DMS114 treated with DMSO at 0.1 percent for 48 hours (cell line): ENCODE measurements at regions not wholly inside any gene's neighbourhood (a gene's known extent, or its start where the extent isn't known, plus 50 kb on each side); places are given as distances from the start of the nearest gene placed in this dataset.

ENCODE experiments used
- DNase-seq: peaks from one replicate; lab custom pipeline; 2025; ENCODE audit not compliant: unreplicated experiment; lab: John Stamatoyannopoulos, UW

DNA sequence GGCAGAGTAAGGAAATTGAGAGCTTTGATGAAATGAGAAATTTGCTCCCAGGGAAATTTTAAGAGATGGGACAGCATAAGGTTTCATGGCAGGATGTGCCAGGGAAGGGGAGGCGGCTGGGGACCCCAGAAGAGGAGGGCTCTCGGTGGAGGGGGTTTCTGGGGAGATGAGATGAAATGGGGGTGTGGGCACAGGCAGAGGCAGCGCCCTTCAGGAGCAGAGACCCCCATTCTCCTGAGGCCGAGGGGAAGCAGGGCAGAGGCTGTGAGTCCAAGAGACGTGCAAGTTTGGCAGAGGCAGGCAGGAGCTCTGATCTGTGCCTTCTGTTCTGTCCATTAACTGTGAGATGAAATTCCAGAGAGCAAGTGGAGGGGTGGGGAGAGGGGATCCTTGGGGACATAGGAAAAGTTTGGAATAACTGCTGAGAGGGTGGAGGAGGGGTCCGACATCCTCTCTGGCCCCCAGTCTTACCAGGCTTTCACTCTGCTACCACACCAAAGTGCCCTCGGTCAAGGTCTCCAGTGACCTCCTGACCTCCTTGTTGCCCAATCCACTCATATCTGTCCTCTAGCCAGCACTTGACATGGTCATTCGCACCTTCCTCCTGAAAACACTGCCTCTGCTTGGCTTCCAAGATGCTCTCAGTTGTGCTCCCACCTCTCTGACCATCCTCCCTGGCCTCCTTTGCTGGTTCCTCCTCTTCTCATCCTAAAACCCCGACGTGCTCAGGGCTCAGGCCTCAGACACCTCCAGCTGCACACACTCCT, 108.1 kb upstream of the MVB12B start:
- no peak for DNase-seq

DNA sequence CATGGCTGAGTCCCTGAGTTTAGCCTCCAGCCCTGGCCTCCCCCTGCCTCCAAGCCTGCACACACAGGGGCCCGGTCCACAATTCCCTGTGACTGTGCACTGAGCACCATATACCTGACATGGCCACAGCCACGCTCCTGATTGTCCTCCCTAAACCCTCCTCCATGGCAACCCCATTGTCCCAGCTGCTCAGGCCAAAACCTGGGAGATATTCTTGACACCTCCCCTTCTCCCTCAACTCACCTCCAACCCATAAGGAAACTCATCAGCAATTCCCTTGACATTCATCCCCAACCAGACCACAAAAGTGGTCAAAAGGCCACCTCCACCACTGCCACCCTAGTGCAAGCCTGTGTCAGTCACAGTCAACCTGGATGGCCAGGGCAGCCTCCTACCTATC, 107.5 kb upstream of the MVB12B start:
- no peak for DNase-seq

DNA sequence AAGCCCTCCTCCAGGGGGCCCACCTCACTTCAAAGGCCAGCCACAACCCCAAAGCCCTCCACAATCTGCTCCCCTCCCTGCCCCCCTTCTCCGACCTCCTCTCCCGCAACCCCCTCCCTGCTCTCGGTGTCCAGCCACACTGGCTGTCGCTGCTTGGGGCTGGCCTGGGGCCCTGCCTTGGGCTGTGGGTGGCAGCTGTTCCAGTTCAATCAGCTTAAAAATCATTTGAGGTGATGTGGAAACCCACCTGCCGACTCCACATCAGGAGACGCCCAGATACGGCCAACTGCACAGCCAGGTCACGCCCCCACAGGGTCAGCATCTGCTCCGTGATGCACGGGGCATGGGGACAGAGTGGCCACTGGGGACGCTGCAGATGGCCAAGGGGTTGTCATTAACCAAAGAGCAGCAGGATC, 107.0 kb upstream of the MVB12B start:
- DNase-seq: no peak

DNA sequence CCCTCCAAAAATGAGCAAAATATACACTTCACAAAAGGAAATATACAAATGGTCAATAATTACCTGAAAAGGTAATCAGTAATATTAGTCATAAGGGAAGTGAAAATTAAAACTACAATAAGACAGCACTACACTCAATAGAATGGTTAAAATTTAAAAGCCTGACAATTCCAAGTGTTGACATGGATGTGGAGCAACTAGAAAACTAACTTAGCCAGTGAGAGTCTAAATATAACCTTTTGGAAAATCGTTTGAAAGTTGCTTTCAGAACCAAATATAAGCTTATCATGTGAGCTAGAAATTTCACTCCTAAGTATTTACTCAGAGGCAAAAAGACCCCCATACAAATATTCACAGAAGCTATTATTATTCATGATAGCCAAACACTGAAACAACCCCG, 105.1 kb upstream of the MVB12B start:
- DNase-seq: no peak

DNA sequence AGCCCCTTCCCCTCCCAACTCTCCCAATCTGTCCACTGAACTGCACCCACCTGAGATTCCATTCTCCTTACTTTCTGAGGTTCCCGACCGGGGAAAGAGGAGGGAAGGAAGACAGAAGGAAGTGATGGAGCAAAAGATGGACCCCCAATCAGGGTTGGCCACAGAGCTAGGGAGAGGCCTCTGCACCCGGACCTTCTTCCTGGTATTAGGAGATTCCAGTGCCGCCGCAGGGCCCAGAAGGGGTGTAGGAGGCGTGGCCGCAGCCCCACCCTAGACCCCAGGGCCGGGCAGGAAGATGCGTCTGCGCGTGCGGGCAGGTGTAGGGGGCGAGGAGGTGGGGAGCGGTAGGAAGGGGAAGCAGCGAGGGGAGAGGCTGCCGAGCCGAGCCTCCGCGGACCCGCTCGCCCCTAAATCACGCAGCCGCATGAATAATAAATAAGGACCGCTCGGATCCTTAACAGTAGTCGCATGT, 104.2 kb upstream of the MVB12B start:
- no peak for DNase-seq

DNA sequence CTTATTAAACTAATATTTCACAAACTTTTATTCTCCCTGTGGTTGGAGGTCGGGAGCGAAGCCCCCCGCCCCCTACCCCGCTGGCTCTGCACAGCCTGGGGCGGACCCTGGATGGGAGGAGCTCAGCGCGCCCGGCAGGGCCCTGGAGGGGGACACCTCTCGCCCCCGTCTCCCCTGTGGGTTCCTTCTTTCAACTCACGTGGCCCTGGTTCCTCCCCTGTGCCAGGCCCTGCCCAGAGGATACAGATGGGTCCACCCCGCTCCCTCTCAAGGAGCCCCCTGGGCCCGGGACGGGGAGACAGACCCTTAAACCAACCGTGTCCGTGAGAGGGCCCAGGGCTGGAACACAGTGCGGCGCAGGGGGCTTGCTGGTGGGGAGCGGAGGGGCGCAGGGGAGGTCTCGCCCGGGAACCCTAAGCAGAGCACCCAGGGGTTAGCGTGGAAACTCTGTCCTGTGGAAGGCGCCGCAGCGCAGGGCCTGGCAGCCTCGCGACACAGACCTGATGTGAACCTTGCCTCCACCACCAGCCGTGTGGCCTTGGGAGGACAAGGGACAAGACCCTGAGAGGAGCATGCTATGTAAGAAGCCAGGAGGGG, 103.7 kb upstream of the MVB12B start:
- no peak for DNase-seq

DNA sequence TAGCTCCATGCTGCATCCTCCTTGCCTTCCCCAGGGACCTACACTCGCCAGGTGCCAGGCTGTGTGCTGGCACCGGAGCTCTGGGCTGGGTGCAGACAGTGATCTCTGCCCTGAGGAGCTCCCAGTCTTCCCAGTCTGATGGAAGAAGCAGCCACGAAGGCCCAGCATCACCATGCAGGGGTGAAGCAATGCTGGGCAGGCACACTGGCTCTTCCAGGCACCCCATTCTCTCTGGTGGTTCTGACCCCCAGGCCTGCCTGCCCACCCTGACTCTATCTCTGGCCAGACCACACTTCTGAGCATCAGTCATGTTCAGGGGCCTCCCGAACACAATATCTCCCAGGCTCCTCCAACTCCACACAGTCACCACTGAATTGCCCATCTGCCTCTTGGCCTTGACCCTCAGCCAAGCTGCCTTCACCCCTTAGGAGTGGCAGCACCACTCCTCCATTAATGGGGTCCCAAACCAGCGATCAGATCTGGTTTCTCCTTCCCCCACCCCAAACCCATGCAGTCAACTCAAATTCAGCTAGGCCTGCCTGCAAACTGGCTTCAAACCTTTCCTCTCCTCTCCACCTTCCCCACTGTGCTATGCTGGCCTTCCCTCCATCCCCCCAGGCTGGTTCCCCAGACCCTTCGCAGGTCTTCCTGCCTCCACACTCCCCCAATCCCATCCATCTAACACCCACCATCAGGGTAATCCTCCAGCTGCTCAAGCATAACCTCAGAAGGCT, 102.7 kb upstream of the MVB12B start:
- DNase-seq: no peak

DNA sequence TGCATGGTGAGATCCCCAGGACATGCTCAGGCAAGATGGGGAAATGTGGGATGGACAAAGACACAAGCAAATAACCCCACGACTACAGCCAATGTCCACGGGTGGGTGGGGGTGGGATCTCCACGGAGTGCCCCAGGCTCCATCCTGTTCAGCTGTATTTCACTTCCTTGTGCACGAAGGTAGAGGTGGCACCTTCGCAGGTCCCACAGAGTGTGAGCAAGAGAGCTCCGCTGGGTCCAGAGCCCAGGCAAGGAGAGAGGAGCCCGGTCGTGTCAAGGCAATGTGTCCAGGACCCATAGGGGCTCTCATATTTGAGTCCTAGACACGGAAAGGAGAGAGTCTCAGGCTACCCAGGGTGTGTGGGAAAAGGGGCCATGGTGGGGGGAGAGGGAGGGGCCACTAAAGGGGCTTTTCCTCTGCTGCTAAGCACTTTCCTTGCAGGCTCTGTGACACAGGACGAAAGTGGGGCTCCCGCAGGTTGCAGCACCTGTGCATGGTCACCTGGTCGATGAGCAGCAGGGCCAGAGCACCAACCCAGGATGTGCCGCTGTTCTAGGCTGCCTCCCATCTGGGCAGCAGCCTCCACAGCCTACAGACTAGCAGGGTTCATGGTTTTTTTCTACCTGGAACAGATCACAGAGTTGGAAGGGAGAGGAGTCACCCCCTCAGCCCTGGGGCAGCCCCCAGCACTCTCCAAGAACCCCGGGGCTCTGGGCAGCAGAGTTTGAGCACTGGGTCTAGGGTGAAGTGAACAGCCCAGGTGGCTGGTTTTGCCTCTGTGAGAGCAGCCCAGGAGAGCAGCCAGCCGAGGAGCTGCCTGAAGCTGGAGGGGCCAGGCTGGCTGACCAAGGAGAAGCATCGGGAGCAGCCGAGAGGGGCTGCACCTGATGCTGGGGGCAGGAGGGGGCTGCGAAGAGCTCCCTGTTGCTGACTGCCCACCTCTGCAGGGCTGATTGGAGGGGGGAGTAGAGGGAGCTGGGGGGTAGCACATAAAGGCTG, 100.7 kb upstream of the MVB12B start:
- no peak for DNase-seq

DNA sequence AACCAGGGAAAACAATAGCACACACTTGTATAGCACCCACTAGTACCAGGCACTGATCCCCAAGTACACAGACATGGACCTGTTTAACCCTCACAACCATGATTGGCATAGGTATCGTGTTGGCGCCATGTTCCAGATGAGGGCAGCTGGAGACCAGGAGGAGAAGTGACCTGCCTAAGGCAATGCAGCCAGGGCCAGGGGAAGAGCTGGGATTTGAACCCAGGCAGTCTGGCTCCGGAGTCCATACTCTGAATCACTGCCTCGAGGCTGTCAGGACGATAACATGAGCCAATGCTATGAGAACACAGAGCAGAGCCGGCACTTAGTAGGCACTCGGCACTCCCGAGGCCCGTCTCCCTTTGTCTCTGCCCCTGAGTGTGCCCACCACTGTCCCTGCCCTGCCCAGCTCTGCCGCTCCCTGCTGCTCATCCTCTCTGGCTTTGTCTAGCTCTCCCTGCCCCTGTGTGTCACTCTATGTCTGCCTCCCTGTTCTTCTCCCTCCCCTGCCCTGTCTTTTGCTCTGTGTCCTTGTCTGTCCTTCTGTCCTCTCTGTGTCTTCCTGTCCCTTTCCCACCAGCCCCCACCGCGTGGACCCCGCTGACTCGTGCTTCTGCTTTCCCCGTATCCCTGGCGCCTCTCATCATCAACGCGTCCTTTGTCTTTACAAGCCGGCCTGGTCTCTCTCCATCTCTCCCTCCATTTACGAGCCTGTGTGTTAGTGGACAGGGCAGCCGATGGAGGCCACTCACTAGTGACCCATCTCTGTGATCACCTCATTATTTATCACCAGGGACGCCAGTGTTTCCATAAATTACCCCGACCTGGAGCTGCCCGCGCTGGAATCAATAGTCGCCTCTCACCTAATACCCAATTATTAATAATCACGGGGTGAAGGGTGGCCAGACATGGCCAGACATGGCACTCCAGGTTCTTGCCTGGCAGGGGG, 99.4 kb upstream of the MVB12B start:
- DNase-seq: no peak

DNA sequence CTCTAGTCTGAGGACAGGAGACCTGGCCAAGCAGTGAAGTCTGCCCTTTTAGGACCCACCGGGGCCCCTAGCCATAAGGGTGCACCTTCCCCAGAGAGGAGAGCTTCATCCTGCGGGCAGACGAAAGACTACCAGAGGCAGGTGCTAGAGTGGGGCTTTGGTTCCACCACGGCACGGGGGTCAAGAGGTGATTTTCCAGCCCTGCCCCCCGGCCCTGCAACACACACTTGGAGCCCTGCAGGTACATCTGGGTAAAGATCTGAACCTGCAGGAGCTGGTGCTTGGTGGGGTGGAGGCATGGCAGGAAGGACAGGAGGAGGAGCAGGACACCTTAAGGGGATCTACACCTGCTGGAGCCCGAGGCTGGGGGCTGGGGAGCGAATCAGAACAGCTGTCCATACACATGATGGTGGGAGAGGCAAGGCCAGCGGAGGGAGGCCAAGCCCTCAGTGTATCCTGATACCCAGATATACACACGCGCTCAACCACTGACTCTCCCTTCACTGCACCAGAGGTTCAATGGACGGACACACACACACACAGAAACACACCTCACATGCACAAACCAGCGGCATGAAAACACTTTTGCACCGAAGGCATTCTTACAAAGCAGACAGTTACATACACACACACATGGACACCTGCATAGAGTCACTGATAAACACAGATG, 98.4 kb upstream of the MVB12B start:
- no peak for DNase-seq

DNA sequence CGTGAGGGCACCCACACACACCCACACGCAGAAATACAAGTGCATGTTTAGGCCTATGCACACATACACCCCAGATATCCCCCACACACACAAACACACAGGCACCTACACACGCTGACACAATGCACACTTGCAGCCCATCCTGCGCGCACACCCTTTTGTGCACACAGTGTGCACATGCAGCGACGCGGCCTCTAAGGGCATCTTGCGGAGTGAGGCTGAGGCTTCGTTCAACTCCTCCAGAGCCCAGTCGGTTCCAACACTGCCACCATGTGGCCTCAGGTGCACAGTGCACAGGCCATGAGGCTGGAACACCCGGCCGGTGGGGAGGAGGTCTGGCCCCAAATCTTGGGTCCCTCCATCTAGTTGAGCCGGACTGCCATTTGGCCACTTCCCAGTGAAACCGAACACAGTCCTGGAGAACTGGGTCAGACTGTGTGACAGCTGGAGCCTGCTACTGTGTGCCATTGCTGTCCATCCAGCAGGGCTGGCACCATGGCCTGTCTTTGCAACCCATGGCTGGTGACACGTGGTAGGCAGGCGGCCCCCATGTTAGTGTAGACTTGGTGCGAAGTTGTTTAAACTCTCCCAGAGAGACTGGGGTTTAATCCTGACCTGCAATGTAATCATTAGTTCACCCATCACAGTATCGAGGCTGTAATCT, 97.7 kb upstream of the MVB12B start:
- DNase-seq: peak; percentile 38

DNA sequence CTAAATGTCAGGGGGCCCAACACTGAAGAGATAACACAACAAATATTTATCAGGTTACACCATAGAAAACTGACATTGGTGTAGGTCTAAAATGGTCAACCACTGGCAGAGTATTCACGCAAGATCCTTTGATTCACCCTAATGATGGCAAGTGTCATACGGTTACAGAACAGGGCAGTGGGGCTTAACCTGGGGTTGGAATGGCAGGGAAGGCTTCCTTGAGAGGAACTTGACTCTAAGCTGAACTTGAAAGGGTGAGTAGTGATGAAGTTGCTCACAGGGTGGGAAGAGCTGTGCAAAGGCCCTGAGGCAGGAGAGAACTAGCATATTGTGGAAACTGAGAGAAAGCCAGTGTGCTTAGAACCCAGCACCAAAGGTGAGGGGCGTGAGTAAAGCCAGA, 97.1 kb upstream of the MVB12B start:
- no peak for DNase-seq

DNA sequence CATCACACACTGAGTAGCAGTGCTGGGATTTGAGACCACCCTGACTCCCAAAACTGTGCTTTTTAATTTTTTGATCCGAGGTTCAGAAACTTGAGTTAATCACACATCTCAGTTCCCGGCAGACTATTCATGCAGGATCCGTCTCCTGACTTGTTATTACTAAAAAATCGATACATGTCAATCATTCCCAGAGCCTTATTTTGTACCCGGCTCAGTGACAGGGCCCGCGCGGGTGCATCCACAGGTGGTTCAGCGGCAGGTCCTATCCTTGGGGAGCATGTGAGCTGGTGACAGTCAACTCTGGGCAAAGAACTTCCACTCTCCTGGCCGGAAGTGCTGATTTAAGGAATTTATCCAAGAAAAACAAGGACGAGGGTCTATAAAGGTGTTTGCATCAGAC, 95.9 kb upstream of the MVB12B start:
- no peak for DNase-seq

DNA sequence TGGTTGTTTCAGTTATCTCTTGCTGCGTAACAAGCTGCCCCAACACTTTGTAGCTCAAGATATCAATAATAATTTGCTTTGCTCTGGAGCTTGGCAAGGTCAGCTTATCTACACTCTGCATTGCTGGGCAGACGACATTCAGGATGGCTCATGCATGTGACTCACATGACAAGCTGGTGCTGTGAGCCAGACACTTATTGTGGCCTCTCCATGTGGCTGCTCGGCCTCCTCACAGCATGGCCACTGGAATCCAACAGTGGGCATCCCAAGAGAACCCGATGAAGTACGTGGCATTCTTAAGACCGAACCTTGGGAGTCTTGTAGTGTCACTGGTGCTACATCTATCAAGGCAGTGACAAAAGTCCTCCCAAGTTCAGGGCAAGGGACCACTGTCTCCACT, 94.2 kb upstream of the MVB12B start:
- no peak for DNase-seq

DNA sequence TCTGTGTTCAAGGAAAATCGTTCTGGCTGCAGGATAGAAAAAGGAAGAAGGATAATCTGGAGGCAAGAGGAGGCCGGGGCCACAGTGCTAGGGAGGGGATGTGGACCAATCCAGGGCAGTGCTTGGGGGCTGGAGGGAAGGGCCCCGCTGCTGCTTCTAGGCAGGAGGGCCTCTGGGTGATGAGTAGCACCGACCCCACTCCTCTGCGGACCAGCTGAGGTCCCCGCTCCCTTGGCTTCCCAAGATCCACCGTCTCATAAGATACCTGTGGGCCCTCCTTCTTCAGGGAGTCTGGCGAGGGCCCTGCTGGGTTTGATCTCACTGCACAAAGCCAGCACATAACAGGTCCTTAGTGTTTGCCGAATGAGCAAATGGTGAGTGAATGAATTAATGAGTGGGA, 93.5 kb upstream of the MVB12B start:
- DNase-seq: no peak

DNA sequence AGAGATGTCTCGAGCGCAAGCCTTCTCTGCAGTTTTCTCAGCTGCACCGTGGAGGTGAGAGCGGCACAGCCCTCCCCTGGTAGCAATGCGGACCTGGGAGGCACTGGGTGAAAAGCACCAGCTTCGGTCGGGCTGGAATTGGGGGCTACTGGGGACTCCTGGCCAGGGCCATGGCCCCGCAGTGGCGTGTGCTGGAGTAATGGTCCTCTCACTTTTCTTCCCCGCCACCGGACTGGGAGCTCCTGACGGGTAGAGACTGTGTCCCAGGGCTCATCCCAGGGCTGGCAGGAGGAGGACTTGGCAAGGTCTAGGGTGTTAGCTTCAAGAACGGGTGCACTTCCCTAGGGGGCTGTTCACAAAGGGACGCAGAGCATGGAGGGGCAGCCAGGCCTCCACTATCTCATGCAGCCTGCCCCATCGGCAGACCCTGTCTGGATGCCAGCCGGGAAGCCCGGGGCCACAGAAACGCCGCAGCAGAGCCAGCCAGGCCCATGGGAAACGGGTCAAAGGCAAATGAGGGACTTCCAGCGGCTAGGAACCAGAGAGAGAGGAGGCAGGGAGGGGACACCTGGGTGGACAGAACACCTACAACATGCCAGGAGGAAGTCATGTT, 92.6 kb upstream of the MVB12B start:
- no peak for DNase-seq

DNA sequence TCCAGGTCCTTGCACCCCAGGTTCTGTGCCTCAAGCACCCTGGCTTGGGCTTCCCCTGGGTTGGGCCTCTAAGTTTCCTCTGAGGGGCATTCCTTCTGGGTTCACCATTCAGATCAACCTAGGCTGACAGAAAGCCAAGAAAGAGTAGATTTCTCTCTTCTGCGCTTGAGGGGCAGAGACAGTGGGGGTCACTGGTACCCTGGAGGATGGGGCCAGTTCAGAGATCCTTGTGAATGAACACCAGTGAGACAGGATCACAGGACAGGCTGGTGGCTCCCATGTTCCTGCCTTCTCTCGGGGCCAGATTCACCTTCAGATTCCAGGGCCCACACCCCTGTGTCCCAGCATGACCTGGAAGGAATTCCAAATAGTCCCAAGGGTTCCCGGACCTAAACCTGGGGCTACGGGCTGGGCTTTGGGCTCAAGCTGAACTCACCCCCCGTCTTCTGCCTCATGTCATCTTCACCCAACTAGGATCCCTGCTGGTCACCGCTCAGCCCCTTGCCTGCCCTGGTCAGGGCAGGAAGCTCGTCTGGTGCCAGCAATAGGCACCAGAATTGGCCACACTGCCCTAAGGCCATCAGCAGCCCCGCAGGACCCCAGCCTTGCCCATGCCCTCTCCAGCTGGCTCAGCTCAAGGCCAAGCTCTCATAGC, 91.8 kb upstream of the MVB12B start:
- no peak for DNase-seq
